HG03442 (cell line): ENCODE measurements at regions not wholly inside any gene's neighbourhood (a gene's known extent, or its start where the extent isn't known, plus 50 kb on each side); places are given as distances from the start of the nearest gene placed in this dataset.
"Not testable (repeated sequence)": the region's sequence is repeated elsewhere in the genome, so short reads cannot be mapped to it uniquely, and the experiment has no call there.

ENCODE experiments used
- ATAC-seq: cut with Tn5 transposase; IDR thresholded peaks from one replicate; pipeline ENCODE4 v1.9.1; 2021; ENCODE audit warnings: mild to moderate bottlenecking, moderate library complexity; ENCODE audit not compliant: unreplicated experiment

- no peak for ATAC-seq
Measured at GRCh38 chr6:106802139-106802538, 172.4 kb downstream of the CD24 start.

GRCh38 chr6:106801256-106801655, 171.9 kb downstream of the QRSL1 start:
- no peak for ATAC-seq

GRCh38 chr6:106800379-106800778, 171.0 kb downstream of the QRSL1 start:
- no peak for ATAC-seq

DNA sequence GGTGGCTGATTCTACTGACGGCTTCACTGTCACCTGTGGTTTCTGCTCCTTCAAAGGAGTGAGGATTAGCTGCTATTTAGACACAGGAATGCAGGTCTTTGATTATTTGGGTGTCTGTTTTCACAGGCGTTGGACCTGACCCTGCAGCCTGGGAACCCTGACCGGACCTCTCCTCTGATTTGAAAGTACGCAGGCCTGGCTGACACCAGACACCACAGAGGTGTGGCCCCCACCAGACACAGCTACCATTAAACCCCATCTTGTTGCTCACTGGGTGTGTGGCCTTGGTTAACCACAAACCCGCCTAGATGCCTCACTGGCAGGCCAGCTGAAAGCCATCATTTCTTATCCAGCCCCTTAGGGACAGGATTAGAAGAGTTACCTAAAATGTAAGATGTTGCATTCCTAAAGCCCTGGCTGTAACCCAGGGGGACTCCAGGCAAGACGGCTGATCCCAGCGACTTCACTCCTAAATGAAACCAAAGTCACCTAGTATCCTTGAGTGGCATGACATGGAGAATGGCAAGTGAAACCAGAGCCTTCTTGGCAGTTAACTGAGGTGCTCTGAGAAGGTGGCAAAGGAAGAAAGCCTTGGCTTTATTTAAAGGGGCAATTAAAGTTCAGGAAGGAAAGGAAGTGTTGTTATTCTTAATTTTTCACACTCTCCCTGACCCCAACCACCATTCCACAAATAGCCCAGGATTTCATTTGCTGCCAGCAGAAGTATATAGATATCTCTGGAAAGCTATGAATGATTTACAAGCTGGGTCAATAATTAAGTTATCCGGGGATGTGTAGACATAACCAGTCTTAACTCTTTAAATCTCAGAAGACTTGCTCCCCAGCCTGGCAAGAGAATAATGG, 169.9 kb downstream of the QRSL1 start:
- ATAC-seq: peak; percentile 83

DNA sequence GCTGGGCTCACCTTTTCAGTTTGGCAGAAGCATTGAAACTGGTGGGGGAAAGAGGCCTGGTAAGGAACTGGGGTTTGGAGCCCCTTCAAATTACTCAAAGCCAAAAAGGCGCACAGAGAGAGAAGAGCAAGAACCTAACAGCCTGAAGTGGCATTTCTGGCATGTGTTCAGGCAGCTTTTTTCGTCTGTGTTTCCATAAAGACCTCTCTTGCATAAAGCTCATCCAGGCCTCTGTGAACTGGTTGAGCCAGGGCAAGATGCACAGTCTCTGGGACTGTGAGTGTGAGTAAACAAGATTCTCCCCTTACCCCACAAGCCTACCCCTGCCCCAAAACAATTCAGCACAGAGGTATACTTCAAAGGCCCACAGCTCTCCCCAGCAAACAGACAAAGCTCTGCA, 167.8 kb downstream of the QRSL1 start:
- ATAC-seq: no peak

DNA sequence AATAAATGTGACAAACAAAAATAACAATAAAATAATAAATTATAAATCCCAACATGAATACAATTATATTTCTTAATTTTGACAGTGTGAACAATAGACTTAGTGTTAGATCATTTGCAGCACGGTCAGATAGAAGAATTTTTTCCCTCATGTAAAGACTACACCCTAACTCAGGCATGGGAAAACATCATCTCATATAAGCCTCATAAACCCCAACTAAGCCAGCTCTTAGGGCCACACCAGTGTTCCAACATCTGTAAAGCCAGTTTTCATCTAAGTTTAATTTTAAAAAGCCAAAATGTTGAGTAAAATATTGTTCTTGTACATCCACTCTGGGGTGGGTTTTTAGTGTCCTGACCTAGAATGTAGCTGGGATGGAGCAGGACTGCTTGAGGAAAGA, 167.4 kb downstream of the QRSL1 start:
- no peak for ATAC-seq

- ATAC-seq: no peak
Measured at GRCh38 chr6:106794129-106794528, 164.8 kb downstream of the QRSL1 start.

DNA sequence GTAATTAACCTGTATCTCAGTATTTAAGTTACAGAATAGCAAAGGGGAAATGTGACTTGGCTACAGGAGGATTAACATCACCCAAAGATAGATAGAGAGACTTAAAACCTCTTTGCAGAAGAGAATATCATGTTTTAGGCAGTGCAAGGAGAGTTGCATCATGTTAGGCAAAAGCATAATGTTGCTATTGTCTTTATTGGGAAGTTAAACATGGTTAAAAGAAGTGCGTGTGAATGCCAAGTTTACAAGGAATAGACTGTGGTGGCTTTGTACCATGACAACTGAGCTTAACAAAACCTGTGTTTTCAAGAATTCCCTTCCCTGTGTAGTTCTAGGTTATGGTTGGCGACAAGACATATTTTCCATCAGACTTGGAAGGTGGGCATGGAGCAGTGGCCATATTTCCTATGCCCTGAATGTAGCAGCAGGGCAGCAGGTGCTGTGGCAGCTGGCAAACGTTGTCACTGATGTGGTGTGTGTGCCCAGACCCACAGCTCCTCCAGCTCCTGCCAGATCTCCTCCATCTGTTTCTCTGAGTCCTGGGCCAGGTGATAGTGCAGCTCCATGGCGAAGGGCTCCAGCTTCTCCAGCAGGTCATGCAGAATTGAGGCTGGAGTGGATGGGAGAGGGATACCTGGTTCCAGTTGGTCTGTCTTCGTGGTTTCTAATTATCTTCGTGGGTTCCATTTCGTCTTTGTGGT, 163.3 kb downstream of the QRSL1 start:
- ATAC-seq: no peak

DNA sequence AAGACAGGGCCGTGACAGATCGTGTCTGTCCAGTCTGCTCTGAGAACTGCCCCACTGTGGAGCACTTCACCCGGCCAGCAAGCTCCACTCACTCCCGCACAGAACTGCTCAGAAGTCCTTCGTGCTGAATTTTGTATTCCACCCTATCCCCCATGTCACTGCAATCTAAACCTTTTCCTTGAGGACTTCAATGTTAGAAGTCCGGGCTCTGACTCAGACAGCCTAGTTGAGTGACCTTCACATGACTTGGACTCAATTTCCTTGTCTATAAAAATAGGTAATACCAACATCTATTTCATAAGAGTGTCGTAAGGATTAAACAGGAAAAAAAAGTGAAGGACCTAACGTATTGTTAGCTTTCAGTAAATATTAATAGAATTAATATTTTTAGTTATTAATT, 161.6 kb downstream of the QRSL1 start:
- ATAC-seq: no peak

- no peak for ATAC-seq
Measured at GRCh38 chr6:106790149-106790770, 160.9 kb downstream of the QRSL1 start.

GRCh38 chr6:106789428-106790148, 160.2 kb downstream of the QRSL1 start:
- ATAC-seq: no peak

DNA sequence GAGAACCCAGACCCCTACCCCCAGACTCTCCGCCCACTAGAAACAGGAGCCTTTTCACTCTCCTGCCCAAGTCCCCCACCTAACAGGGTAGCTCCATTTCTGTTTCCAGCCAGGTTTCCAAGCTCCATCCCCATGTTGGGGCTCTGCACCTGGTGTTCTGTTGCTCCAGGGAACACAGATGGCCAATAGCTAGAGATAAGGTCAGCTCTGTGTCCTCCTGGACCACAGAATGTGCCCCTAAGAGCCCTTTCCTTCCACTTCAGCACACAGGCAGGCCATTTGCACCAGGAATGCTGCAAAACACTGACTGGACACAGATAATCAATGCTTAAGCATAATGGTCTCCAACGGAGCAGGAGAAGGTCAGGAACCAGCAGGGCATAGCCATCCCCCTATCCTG, 159.4 kb downstream of the QRSL1 start:
- no peak for ATAC-seq

DNA sequence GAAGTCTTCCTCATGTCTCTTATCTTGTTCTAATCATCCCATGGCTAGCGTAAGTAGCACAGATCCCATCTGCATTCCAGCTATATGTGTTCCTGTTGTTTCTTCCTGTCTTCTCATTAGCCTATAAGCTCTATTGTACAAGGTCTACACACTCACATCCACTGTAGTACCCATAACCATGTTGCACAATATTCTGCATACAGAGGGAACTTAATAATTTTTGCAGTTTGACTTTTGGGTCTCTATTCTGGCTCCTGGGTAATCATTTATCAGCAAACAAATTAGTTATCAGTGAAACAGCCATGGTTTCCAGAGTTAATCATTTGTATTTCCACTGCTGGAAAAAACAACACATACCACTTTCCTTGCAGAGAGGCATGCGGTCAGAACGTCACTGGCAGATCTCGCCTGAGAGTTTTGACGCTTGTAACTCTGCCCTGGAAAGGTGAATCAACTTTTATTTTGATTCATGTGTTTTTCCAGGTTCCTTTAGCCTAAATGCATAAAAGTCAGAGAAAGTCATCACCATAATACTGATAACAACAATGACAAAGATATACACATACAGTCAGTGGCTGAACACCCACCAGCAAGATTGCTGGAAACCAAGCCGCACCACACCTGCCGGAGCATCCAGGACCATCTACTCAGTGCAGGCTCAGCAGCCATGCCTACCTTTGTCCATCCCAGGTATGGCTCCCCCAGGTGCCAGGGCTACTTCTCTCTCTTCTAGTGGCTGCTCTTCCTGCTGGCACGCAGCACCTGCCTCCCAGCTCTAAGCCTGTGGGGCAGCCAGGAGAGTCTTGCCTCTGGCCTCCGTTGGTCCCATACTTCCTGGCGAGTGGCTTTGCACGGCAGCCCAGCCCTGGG, 158.2 kb downstream of the QRSL1 start:
- ATAC-seq: no peak

- no peak for ATAC-seq
Measured at GRCh38 chr6:106785298-106785697, 155.9 kb downstream of the QRSL1 start.

GRCh38 chr6:106783640-106784566, 154.5 kb downstream of the QRSL1 start:
- ATAC-seq: no peak

- ATAC-seq: no peak
Measured at GRCh38 chr6:106782536-106783285, 153.3 kb downstream of the QRSL1 start.

GRCh38 chr6:106779552-106779951, 150.2 kb downstream of the QRSL1 start:
- not testable (repeated sequence) for ATAC-seq

GRCh38 chr6:106778943-106779342, 149.6 kb downstream of the QRSL1 start:
- no peak for ATAC-seq
